H1 (cell line): ENCODE measurements at regions not wholly inside any gene's neighbourhood (a gene's known extent, or its start where the extent isn't known, plus 50 kb on each side); places are given as distances from the start of the nearest gene placed in this dataset.

Source experiments
- EGR1 ChIP-seq: IDR thresholded peaks from 2 replicates; pipeline ENCODE4 v1.6.1; 2011; ENCODE audit warnings: low read depth, low read length, borderline replicate concordance
- EP300 ChIP-seq, 2 experiments: IDR thresholded peaks; 1 replicate in 1 of 2; 2 replicates in 1 of 2; pipeline ENCODE4 v1.6.1; 2011 to 2012; ENCODE audit warnings: low read depth in 2 of 2, low read length in 2 of 2, mild to moderate bottlenecking in 2 of 2, borderline replicate concordance in 1 of 2, inconsistent platforms in 1 of 2, moderate library complexity in 1 of 2
- EZH2 ChIP-seq: fragments of 200-600 bp; sonication (generic); IDR thresholded peaks from 2 replicates; pipeline ENCODE4 v1.7.1; 2012; ENCODE audit warnings: low read depth, mild to moderate bottlenecking, moderate library complexity, low read length, inconsistent platforms; ENCODE audit not compliant: severe bottlenecking
- GTF2F1 ChIP-seq: IDR thresholded peaks from 2 replicates; pipeline ENCODE4 v1.6.1; 2012; ENCODE audit warnings: low read depth, low read length, improper control_type of control experiment, borderline replicate concordance
- HDAC6 ChIP-seq: IDR thresholded peaks from one replicate; pipeline ENCODE4 v1.7.1; 2012; ENCODE audit warnings: low read depth, mild to moderate bottlenecking, inconsistent platforms, low read length, moderate library complexity
- MAFK ChIP-seq: IDR thresholded peaks from 2 replicates; pipeline ENCODE4 v1.6.1; 2012; ENCODE audit warnings: low read depth, mild to moderate bottlenecking, improper control_type of control experiment, low read length
- POLR2A ChIP-seq, 2 experiments: IDR thresholded peaks; 1 replicate in 1 of 2; 2 replicates in 1 of 2; pipeline ENCODE4 v1.6.1; 2011; ENCODE audit warnings: low read depth in 2 of 2, low read length in 2 of 2, mild to moderate bottlenecking in 2 of 2; ENCODE audit errors: control extremely low read depth in 1 of 2
- POLR2AphosphoS5 ChIP-seq: IDR thresholded peaks from 2 replicates; pipeline ENCODE4 v1.6.1; 2011; ENCODE audit warnings: low read depth, low read length
- RFX5 ChIP-seq: IDR thresholded peaks from 2 replicates; pipeline ENCODE4 v1.6.1; 2011; ENCODE audit warnings: low read depth, low read length, improper control_type of control experiment, borderline replicate concordance
- ZNF274 ChIP-seq: IDR thresholded peaks from 2 replicates; pipeline ENCODE4 v1.7.0; 2012; ENCODE audit warnings: low read length, borderline replicate concordance; ENCODE audit errors: extremely low read depth
- TF ChIP-seq, protein P1 (sequence below), 3 experiments: IDR thresholded peaks; 1 replicate in 2 of 3; 2 replicates in 1 of 3; pipeline versions ENCODE4 v1.5.1 to v1.6.1; 2011; ENCODE audit warnings: low read length in 3 of 3, mild to moderate bottlenecking in 3 of 3, inconsistent platforms in 2 of 3, low read depth in 1 of 3, moderate library complexity in 1 of 3; ENCODE audit not compliant: insufficient read depth in 1 of 3; ENCODE audit errors: control extremely low read depth in 1 of 3
- TF ChIP-seq, protein P2 (sequence below): IDR thresholded peaks from 2 replicates; pipeline ENCODE4 v1.6.1; 2012; ENCODE audit warnings: inconsistent platforms

DNA sequence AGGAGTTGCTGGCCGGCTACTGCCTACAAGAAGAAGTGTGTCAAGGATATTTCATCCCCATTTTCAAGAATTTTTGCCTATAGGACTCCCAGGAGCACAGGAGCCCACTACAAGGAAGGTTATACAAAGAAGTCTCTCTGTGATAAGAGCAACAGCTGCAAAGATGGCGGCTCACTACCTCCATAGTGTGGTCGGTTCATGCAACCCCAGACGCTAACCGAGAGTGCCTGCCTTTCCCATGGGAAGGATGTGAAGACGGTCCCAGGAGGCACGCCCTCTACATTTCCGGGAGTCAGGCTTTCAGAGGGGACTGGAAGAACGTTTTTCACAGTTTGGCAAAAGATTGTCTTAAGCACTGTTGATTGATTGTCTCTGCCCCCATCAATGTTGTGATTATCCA lies 816.3 kb downstream of the QKI start:
- TF ChIP-seq POLR2A (IDR thresholded peaks at IDR 0.05; ENCODE audit: control extremely low read depth in 1 of 2, low read depth in 2 of 2, low read length in 2 of 2) (no peak), EP300 (IDR thresholded peaks at IDR 0.05; ENCODE audit: borderline replicate concordance in 1 of 2, low read depth in 2 of 2, low read length in 2 of 2) (no peak), EZH2 (no peak), EGR1 (no peak), RFX5 (no peak), MAFK (no peak), POLR2AphosphoS5 (no peak), ZNF274 (no peak), HDAC6 (no peak), GTF2F1 (no peak)
- TF ChIP-seq, protein P1, sequence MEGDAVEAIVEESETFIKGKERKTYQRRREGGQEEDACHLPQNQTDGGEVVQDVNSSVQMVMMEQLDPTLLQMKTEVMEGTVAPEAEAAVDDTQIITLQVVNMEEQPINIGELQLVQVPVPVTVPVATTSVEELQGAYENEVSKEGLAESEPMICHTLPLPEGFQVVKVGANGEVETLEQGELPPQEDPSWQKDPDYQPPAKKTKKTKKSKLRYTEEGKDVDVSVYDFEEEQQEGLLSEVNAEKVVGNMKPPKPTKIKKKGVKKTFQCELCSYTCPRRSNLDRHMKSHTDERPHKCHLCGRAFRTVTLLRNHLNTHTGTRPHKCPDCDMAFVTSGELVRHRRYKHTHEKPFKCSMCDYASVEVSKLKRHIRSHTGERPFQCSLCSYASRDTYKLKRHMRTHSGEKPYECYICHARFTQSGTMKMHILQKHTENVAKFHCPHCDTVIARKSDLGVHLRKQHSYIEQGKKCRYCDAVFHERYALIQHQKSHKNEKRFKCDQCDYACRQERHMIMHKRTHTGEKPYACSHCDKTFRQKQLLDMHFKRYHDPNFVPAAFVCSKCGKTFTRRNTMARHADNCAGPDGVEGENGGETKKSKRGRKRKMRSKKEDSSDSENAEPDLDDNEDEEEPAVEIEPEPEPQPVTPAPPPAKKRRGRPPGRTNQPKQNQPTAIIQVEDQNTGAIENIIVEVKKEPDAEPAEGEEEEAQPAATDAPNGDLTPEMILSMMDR (IDR thresholded peaks at IDR 0.05; ENCODE audit: control extremely low read depth in 1 of 3, insufficient read depth in 1 of 3, low read depth in 1 of 3, low read length in 3 of 3): no peak
- TF ChIP-seq, protein P2, sequence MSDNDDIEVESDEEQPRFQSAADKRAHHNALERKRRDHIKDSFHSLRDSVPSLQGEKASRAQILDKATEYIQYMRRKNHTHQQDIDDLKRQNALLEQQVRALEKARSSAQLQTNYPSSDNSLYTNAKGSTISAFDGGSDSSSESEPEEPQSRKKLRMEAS: no peak
